K562 (cell line): ENCODE measurements at regions not wholly inside any gene's neighbourhood (a gene's known extent, or its start where the extent isn't known, plus 50 kb on each side); places are given as distances from the start of the nearest gene placed in this dataset.

Experiments
- ATAC-seq: fragments of 200-7000 bp; cut with Tn5 transposase; 3 replicates; pipeline ENCODE4 v1.9.1; 2020; ENCODE audit warnings: moderate library complexity
- BruUV-seq: library from RNA; stranded (reverse); fragments of 400-500 nt; replicated peaks from 2 replicates; lab custom pipeline; 2021; lab: Mats Ljungman, UMichigan
- CTCF ChIA-PET: fragments of 300-600 bp; formaldehyde crosslinking; extraction: SDS; loops from one replicate; lab custom pipeline; 2021; ENCODE audit warnings: low intra/inter-chr PET ratio; lab: Yijun Ruan, JAX
- POLR2A ChIA-PET: fragments of 300-600, 350-650 bp; sonication (Branson Sonifier 250); formaldehyde crosslinking; extraction: SDS; loops from one replicate; lab custom pipeline; 2021; ENCODE audit warnings: antibody characterized with exemption, inconsistent platforms; lab: Yijun Ruan, JAX
- DNase-seq, 4 experiments: peaks; one replicate each; pipeline versions ENCODE4 v3.0.0 to v3.0.0-alpha.2; 2011 to 2018; ENCODE audit warnings: low spot score in 3 of 4, mixed read lengths in 3 of 4; ENCODE audit errors: extremely low read depth in 1 of 4
- FAIRE-seq: peaks from 2 replicates; lab custom pipeline; 2011; peaks lifted over from hg19 to GRCh38; lab: Jason Lieb, UNC
- H2AFZ ChIP-seq: 2 replicates; pipeline ENCODE4 v1.6.0; 2011; ENCODE audit warnings: low read depth, low read length, control low read depth, inconsistent platforms
- H3K27ac ChIP-seq: fragments of 200-600 bp; 3 replicates; pipeline ENCODE4 v1.8.0; 2011; ENCODE audit warnings: low read depth, mild to moderate bottlenecking, control low read depth, inconsistent platforms, low read length, moderate library complexity, mixed read lengths; ENCODE audit errors: extremely low read depth
- H3K27me3 ChIP-seq, 2 experiments: fragments of 300-600 bp in 1 of 2; 2 replicates in 1 of 2; 3 replicates in 1 of 2; pipeline versions ENCODE4 v1.6.0 to v1.8.0; 2011; ENCODE audit warnings: inconsistent platforms in 2 of 2, low read length in 2 of 2, mild to moderate bottlenecking in 1 of 2, mixed read lengths in 1 of 2, moderate library complexity in 1 of 2; ENCODE audit not compliant: control insufficient read depth in 2 of 2, insufficient read depth in 2 of 2
- H3K36me3 ChIP-seq: fragments of 300-600 bp; 3 replicates; pipeline ENCODE4 v1.8.0; 2011; ENCODE audit warnings: mild to moderate bottlenecking, low read length, inconsistent platforms; ENCODE audit not compliant: control insufficient read depth, insufficient read depth
- H3K4me1 ChIP-seq, 2 experiments: fragments of 200-600 bp in 1 of 2; replicated peaks in 1 of 2; 2 replicates in 1 of 2; 3 replicates in 1 of 2; pipeline versions ENCODE4 v1.5.1 to v1.8.0; 2011; ENCODE audit warnings: inconsistent platforms in 2 of 2, low read length in 2 of 2, mild to moderate bottlenecking in 1 of 2, mixed read lengths in 1 of 2, moderate library complexity in 1 of 2; ENCODE audit not compliant: control insufficient read depth in 2 of 2, insufficient read depth in 2 of 2
- H3K4me2 ChIP-seq: 2 replicates; pipeline ENCODE4 v1.6.1; 2011; ENCODE audit warnings: low read length, control low read depth, inconsistent platforms, mixed read lengths; ENCODE audit not compliant: insufficient read depth
- H3K4me3 ChIP-seq: fragments of 200-600 bp; sonication (generic), shearing (Covaris generic); 2 replicates; pipeline ENCODE4 v1.5.1; 2016; ENCODE audit warnings: control low read depth, inconsistent platforms
- H3K79me2 ChIP-seq: fragments of 200-600 bp; 3 replicates; pipeline ENCODE4 v1.8.0; 2011; ENCODE audit warnings: low read length, inconsistent platforms; ENCODE audit not compliant: control insufficient read depth, insufficient read depth
- H3K9ac ChIP-seq, 2 experiments: 2 replicates each; pipeline versions ENCODE4 v1.6.0 to v1.6.1; 2011; ENCODE audit warnings: low read depth in 2 of 2, low read length in 2 of 2, control low read depth in 1 of 2, inconsistent platforms in 1 of 2, mild to moderate bottlenecking in 1 of 2, mixed read lengths in 1 of 2; ENCODE audit not compliant: insufficient read depth in 1 of 2
- H3K9me1 ChIP-seq: one replicate; pipeline ENCODE4 v1.6.0; 2011; ENCODE audit warnings: inconsistent platforms, mild to moderate bottlenecking, low read length, moderate library complexity; ENCODE audit not compliant: control insufficient read depth, insufficient read depth
- H3K9me3 ChIP-seq: replicated peaks from 2 replicates; pipeline ENCODE4 v1.5.1; 2011; ENCODE audit warnings: low read depth, low read length, inconsistent platforms; ENCODE audit not compliant: control insufficient read depth, insufficient read depth
- H4K20me1 ChIP-seq: replicated peaks from 2 replicates; pipeline ENCODE4 v1.6.1; 2011; ENCODE audit warnings: low read length, inconsistent platforms, mixed read lengths; ENCODE audit not compliant: control insufficient read depth, insufficient read depth
- ADNP ChIP-seq: fragments of 200-800 bp; sonication (Bioruptor generic); IDR thresholded peaks from 2 replicates; pipeline ENCODE4 v1.6.1; 2016; ENCODE audit warnings: missing genetic modification characterization, missing compliant biosample characterization
- FOXM1 ChIP-seq, 2 experiments: fragments of 450-650 bp in 1 of 2; sonication (generic) in 1 of 2; formaldehyde crosslinking in 1 of 2; IDR thresholded peaks; 2 replicates each; pipeline versions ENCODE4 v1.6.1 to v1.9.0; 2017 to 2022; ENCODE audit warnings: low read depth in 2 of 2, mild to moderate bottlenecking in 2 of 2, missing genetic modification reagents in 1 of 2, moderate library complexity in 1 of 2
- MTA2 ChIP-seq: fragments of 450-650 bp; IDR thresholded peaks from 2 replicates; pipeline ENCODE4 v1.6.1; 2016; ENCODE audit warnings: low read depth
- RBM17 ChIP-seq: fragments of 200-400 bp; formaldehyde crosslinking; IDR thresholded peaks from 2 replicates; pipeline ENCODE4 v1.6.1; 2017; ENCODE audit warnings: low read depth, mild to moderate bottlenecking, low read length, borderline replicate concordance
- RHOXF2B ChIP-seq: fragments of 250-450 bp; sonication (Bioruptor Pico); conservative IDR thresholded peaks from 2 replicates; pipeline ENCODE4 v1.5.1; 2021
- SRSF9 ChIP-seq: fragments of 200-400 bp; formaldehyde crosslinking; IDR thresholded peaks from 2 replicates; pipeline ENCODE4 v1.6.1; 2017; ENCODE audit warnings: low read depth, low read length, borderline replicate concordance
- WGBS: fragments of 100-300 bp; shearing (Covaris generic); methylation state at CpG from one replicate; pipeline ENCODE4 v1.1.6; 2016; ENCODE audit warnings: low coverage, mixed read lengths; ENCODE audit not compliant: insufficient coverage; ENCODE audit errors: missing lambda C conversion rate; 5-methylcytosine and 5-hydroxymethylcytosine counted together
- in situ Hi-C: fragments of 300-500 bp; cut with MboI; formaldehyde crosslinking; loops from 4 replicates; pipeline ENCODE4 v1.15.0; 2018; ENCODE audit warnings: inconsistent platforms, mixed read lengths
- intact Hi-C: fragments of 100-400 bp; cut with micrococcal nuclease; formaldehyde crosslinking; loops from 2 replicates; pipeline ENCODE4 v1.14.2; 2022
- TF ChIP-seq, protein P1 (sequence below), 3 experiments: fragments of 200-800 bp in 1 of 3; fragments of 250-450 bp in 1 of 3; fragments of 450-650 bp in 1 of 3; sonication (Bioruptor Pico) in 1 of 3; sonication (Bioruptor generic) in 1 of 3; formaldehyde crosslinking in 1 of 3; IDR thresholded peaks; 2 replicates each; pipeline versions ENCODE4 v1.6.1 to v1.8.0; 2016 to 2022; ENCODE audit warnings: mild to moderate bottlenecking in 2 of 3, missing genetic modification characterization in 2 of 3, missing compliant biosample characterization in 1 of 3, moderate library complexity in 1 of 3
- TF ChIP-seq, protein P2 (sequence below): fragments of 450-650 bp; formaldehyde crosslinking; conservative IDR thresholded peaks from 2 replicates; pipeline ENCODE4 v1.4.0; 2022; ENCODE audit warnings: mild to moderate bottlenecking, missing genetic modification characterization

DNA sequence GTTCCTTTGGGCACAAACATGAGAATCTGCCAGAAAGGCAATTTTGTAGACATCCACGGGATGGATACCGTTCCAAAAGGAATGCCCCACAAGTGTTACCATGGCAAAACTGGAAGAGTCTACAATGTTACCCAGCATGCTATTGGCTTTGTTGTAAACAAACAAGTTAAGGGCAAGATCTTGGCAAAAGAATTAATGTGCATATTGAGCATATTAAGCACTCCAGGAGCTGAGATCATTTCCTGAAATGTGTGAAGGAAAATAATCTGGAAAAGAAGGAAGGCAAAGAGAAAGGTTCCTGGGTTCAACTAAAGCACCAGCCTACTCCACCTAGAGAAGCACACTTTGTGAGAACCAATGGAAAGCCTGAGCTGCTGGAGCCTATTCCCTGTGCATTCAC lies 103.9 kb upstream of the ARG1 start:
- in situ Hi-C loops, result no loop called here
- H3K9me3 ChIP-seq, result no peaks in the 10 kb centered on the region
- H4K20me1 ChIP-seq, result no peaks in the 10 kb centered on the region
- H3K9me1 ChIP-seq, result no peaks in the 10 kb centered on the region
- no peaks in the 10 kb centered on the region for H3K27me3 ChIP-seq
- H3K36me3 ChIP-seq, result no peaks in the 10 kb centered on the region
- CTCF ChIA-PET, result interaction anchor here (0.5 kb wide), 1 partner anchor 13 kb away, joined by 4 read pairs; no protein-coding TSS in a partner anchor
- FAIRE-seq, result no peak
- no peaks in the 10 kb centered on the region for H3K79me2 ChIP-seq
- H3K4me2 ChIP-seq, result no peak overlapping the region
- BruUV-seq, result no TSS peak
- H3K27ac ChIP-seq, result no peak overlapping the region
- no peak for ATAC-seq
- DNase-seq, result no peak
- no peak overlapping the region for H3K9ac ChIP-seq
- no peak overlapping the region for H3K4me3 ChIP-seq
- WGBS, result 0% methylated on average over 2 of the region's 2 CpGs
- no peaks in the 10 kb centered on the region for H3K4me1 ChIP-seq
- TF ChIP-seq FOXM1 (IDR thresholded peaks at IDR 0.05; ENCODE audit: low read depth), result no peak
- no peak for TF ChIP-seq FOXM1 (CRISPR knock-in tag; IDR thresholded peaks at IDR 0.05; ENCODE audit: low read depth)
- TF ChIP-seq, protein P1, sequence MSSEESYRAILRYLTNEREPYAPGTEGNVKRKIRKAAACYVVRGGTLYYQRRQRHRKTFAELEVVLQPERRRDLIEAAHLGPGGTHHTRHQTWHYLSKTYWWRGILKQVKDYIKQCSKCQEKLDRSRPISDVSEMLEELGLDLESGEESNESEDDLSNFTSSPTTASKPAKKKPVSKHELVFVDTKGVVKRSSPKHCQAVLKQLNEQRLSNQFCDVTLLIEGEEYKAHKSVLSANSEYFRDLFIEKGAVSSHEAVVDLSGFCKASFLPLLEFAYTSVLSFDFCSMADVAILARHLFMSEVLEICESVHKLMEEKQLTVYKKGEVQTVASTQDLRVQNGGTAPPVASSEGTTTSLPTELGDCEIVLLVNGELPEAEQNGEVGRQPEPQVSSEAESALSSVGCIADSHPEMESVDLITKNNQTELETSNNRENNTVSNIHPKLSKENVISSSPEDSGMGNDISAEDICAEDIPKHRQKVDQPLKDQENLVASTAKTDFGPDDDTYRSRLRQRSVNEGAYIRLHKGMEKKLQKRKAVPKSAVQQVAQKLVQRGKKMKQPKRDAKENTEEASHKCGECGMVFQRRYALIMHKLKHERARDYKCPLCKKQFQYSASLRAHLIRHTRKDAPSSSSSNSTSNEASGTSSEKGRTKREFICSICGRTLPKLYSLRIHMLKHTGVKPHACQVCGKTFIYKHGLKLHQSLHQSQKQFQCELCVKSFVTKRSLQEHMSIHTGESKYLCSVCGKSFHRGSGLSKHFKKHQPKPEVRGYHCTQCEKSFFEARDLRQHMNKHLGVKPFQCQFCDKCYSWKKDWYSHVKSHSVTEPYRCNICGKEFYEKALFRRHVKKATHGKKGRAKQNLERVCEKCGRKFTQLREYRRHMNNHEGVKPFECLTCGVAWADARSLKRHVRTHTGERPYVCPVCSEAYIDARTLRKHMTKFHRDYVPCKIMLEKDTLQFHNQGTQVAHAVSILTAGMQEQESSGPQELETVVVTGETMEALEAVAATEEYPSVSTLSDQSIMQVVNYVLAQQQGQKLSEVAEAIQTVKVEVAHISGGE (CRISPR knock-in tag; IDR thresholded peaks at IDR 0.05), result no peak
- TF ChIP-seq, protein P2, sequence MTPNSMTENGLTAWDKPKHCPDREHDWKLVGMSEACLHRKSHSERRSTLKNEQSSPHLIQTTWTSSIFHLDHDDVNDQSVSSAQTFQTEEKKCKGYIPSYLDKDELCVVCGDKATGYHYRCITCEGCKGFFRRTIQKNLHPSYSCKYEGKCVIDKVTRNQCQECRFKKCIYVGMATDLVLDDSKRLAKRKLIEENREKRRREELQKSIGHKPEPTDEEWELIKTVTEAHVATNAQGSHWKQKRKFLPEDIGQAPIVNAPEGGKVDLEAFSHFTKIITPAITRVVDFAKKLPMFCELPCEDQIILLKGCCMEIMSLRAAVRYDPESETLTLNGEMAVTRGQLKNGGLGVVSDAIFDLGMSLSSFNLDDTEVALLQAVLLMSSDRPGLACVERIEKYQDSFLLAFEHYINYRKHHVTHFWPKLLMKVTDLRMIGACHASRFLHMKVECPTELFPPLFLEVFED (CRISPR knock-in tag), result no peak
- no peak for TF ChIP-seq MTA2
- TF ChIP-seq RBM17, result no peak
- no peak for TF ChIP-seq RHOXF2B (CRISPR knock-in tag)
- TF ChIP-seq SRSF9, result no peak
- no peak for TF ChIP-seq ADNP (tag)
- TF ChIP-seq, all 486 proteins: peak for 0
- no peak overlapping the region for H2AFZ ChIP-seq
- intact Hi-C loops, result loop anchor here (10.0 kb wide), 1 partner anchor 284 kb away; no protein-coding TSS in a partner anchor
- POLR2A ChIA-PET, result no interaction called here
